Astrocyte (in vitro differentiated cells and primary cell): ENCODE measurements at regions not wholly inside any gene's neighbourhood (a gene's known extent, or its start where the extent isn't known, plus 50 kb on each side); places are given as distances from the start of the nearest gene placed in this dataset.

Experiments
- DNase-seq: peaks from one replicate; pipeline ENCODE4 v3.0.0-alpha.2; 2010; ENCODE audit warnings: low read depth
- FAIRE-seq: peaks from 2 replicates; lab custom pipeline; 2011; peaks lifted over from hg19 to GRCh38; lab: Jason Lieb, UNC
- H2AFZ ChIP-seq: 2 replicates; pipeline ENCODE4 v1.6.0; 2012; ENCODE audit warnings: low read depth, low read length, inconsistent platforms
- H3K27ac ChIP-seq: 2 replicates; pipeline ENCODE4 v1.5.1; 2011; ENCODE audit warnings: low read depth, low read length, inconsistent platforms
- H3K27me3 ChIP-seq: 2 replicates; pipeline ENCODE4 v1.6.0; 2011; ENCODE audit warnings: low read length, inconsistent platforms; ENCODE audit not compliant: insufficient read depth
- H3K36me3 ChIP-seq: 2 replicates; pipeline ENCODE4 v1.5.1; 2011; ENCODE audit warnings: low read length, inconsistent platforms; ENCODE audit not compliant: insufficient read depth
- H3K4me1 ChIP-seq: 2 replicates; pipeline ENCODE4 v1.5.1; 2011; ENCODE audit warnings: low read length, inconsistent platforms; ENCODE audit not compliant: insufficient read depth
- H3K4me2 ChIP-seq: 2 replicates; pipeline ENCODE4 v1.6.0; 2012; ENCODE audit warnings: low read length, inconsistent platforms
- H3K4me3 ChIP-seq: 2 replicates; pipeline ENCODE4 v1.5.1; 2011; ENCODE audit warnings: low read depth, mild to moderate bottlenecking, low read length, inconsistent platforms; ENCODE audit not compliant: insufficient read depth
- H3K79me2 ChIP-seq: 2 replicates; pipeline ENCODE4 v1.6.0; 2012; ENCODE audit warnings: mild to moderate bottlenecking, low read length, inconsistent platforms; ENCODE audit not compliant: insufficient read depth
- H3K9ac ChIP-seq: 2 replicates; pipeline ENCODE4 v1.6.0; 2012; ENCODE audit warnings: mild to moderate bottlenecking, low read length, inconsistent platforms
- H3K9me3 ChIP-seq: 2 replicates; pipeline ENCODE4 v1.5.1; 2012; ENCODE audit warnings: low read depth, mild to moderate bottlenecking, low read length, inconsistent platforms; ENCODE audit not compliant: insufficient read depth
- H4K20me1 ChIP-seq: 2 replicates; pipeline ENCODE4 v1.6.0; 2012; ENCODE audit warnings: low read length, inconsistent platforms; ENCODE audit not compliant: insufficient read depth
- H3K27ac Mint-ChIP-seq: one replicate; pipeline ENCODE4 v1.8.0; 2021; ENCODE audit warnings: mild to moderate bottlenecking, mixed read lengths; ENCODE audit not compliant: unreplicated experiment
- H3K27me3 Mint-ChIP-seq: one replicate; pipeline ENCODE4 v1.8.0; 2021; ENCODE audit warnings: low read depth, mixed read lengths; ENCODE audit not compliant: unreplicated experiment
- H3K36me3 Mint-ChIP-seq: one replicate; pipeline ENCODE4 v1.8.0; 2021; ENCODE audit warnings: low read depth, mixed read lengths; ENCODE audit not compliant: unreplicated experiment
- H3K4me1 Mint-ChIP-seq: one replicate; pipeline ENCODE4 v1.8.0; 2021; ENCODE audit warnings: low read depth, mixed read lengths; ENCODE audit not compliant: unreplicated experiment
- H3K4me3 Mint-ChIP-seq: one replicate; pipeline ENCODE4 v1.8.0; 2021; ENCODE audit warnings: mild to moderate bottlenecking, moderate library complexity, mixed read lengths; ENCODE audit not compliant: unreplicated experiment
- H3K9me3 Mint-ChIP-seq: one replicate; pipeline ENCODE4 v1.8.0; 2021; ENCODE audit warnings: mild to moderate bottlenecking, mixed read lengths; ENCODE audit not compliant: unreplicated experiment
- CTCF ChIP-seq: IDR thresholded peaks from 2 replicates; pipeline ENCODE4 v1.5.1; 2011; ENCODE audit warnings: low read depth, mild to moderate bottlenecking, inconsistent platforms, low read length, moderate library complexity; ENCODE audit not compliant: insufficient read depth
- EZH2 ChIP-seq: IDR thresholded peaks from 2 replicates; pipeline ENCODE4 v1.6.1; 2012; ENCODE audit warnings: mild to moderate bottlenecking, low read length, inconsistent platforms; ENCODE audit not compliant: insufficient read depth

GRCh38 chr7:354597-355470 lies 64.9 kb downstream of the FOXL3 start:
- no peak for TF ChIP-seq CTCF
- no peak for TF ChIP-seq EZH2
- Histone ChIP-seq H3K9ac (no peak overlapping the region), H3K79me2 (no peaks in the 10 kb centered on the region), H2AFZ (no peak overlapping the region), H3K4me2 (no peak overlapping the region), H3K4me1 (no peaks in the 10 kb centered on the region), H3K4me3 (no peak overlapping the region), H3K27ac (no peak overlapping the region), H4K20me1 (no peaks in the 10 kb centered on the region), H3K9me3 (peaks cover 6% of the 10 kb centered on the region), H3K36me3 (no peaks in the 10 kb centered on the region), H3K27me3 (no peaks in the 10 kb centered on the region)
- no peak for DNase-seq
- H3K27ac Mint-ChIP-seq: no peak overlapping the region
- FAIRE-seq: no peak
- H3K9me3 Mint-ChIP-seq: peaks cover 8% of the 10 kb centered on the region
- H3K4me3 Mint-ChIP-seq: no peak overlapping the region
- no peaks in the 10 kb centered on the region for H3K36me3 Mint-ChIP-seq
- peaks cover 15% of the 10 kb centered on the region for H3K27me3 Mint-ChIP-seq
- no peaks in the 10 kb centered on the region for H3K4me1 Mint-ChIP-seq

DNA sequence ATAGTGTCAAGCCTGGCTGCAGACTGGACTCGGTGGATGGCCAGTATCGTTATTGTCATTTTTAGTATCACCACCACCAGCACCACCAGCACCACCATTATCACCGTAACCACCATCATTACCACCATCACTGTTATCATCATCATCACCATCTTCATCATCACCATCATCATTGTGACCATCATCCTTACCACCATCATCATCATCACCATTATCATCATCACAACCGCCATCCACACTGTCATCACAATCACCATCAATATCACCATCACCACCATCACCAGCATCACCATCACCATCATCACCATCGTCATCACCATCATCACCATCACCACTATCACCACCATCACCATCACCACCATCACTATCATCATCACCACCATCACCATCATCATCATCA lies 65.6 kb downstream of the FOXL3 start:
- TF ChIP-seq EZH2: no peak
- no peak for TF ChIP-seq CTCF
- FAIRE-seq: no peak
- H3K36me3 Mint-ChIP-seq: no peaks in the 10 kb centered on the region

DNA sequence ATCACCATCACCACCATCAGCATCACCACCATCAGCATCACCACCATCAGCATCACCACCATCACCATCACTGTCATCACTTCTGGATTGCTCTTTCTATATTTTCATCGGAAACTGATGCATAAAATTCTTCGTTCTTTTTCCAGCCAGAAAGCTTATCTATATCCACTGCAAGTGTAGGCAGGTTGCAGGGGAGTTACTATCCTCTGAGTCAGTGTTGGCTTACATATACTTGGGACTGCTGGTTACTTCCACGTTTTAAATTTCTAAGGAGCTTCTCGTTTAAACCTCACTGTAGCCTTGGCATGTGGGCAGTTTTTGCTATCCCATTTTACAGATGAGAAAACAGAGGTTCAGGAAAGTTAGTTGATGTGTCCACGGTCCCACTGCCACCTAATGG lies 66.1 kb downstream of the FOXL3 start:
- H3K4me1 Mint-ChIP-seq: no peaks in the 10 kb centered on the region
- H3K4me1 ChIP-seq: no peaks in the 10 kb centered on the region
- DNase-seq (no peak), FAIRE-seq (no peak)
- no peak overlapping the region for H3K9ac ChIP-seq
- no peak overlapping the region for H3K4me2 ChIP-seq
- no peaks in the 10 kb centered on the region for H3K79me2 ChIP-seq
- H3K9me3 ChIP-seq: peaks cover 6% of the 10 kb centered on the region
- no peak overlapping the region for H3K27ac Mint-ChIP-seq
- peaks cover 8% of the 10 kb centered on the region for H3K9me3 Mint-ChIP-seq
- H3K36me3 Mint-ChIP-seq: no peaks in the 10 kb centered on the region
- peaks cover 17% of the 10 kb centered on the region for H3K27me3 Mint-ChIP-seq
- no peaks in the 10 kb centered on the region for H4K20me1 ChIP-seq
- no peak overlapping the region for H3K4me3 ChIP-seq
- H3K27me3 ChIP-seq: no peaks in the 10 kb centered on the region
- no peak for TF ChIP-seq EZH2
- no peak for TF ChIP-seq CTCF
- H3K36me3 ChIP-seq: no peaks in the 10 kb centered on the region
- H2AFZ ChIP-seq: no peak overlapping the region
- H3K4me3 Mint-ChIP-seq: no peak overlapping the region
- H3K27ac ChIP-seq: no peak overlapping the region

More for the DNA sequence above, 65.6 kb downstream of the FOXL3 start:
- H3K9me3 ChIP-seq: peaks cover 6% of the 10 kb centered on the region
- H4K20me1 ChIP-seq: no peaks in the 10 kb centered on the region
- H3K4me3 ChIP-seq: no peak overlapping the region
- H3K36me3 ChIP-seq: no peaks in the 10 kb centered on the region
- H3K9ac ChIP-seq: no peak overlapping the region
- no peak overlapping the region for H2AFZ ChIP-seq
- no peaks in the 10 kb centered on the region for H3K27me3 ChIP-seq
- Mint-ChIP-seq H3K4me3 (no peak overlapping the region), H3K27me3 (peaks cover 17% of the 10 kb centered on the region), H3K9me3 (peaks cover 8% of the 10 kb centered on the region), H3K4me1 (no peaks in the 10 kb centered on the region), H3K27ac (no peak overlapping the region)
- no peaks in the 10 kb centered on the region for H3K79me2 ChIP-seq
- H3K27ac ChIP-seq: no peak overlapping the region
- H3K4me1 ChIP-seq: no peaks in the 10 kb centered on the region
- no peak overlapping the region for H3K4me2 ChIP-seq
- DNase-seq: no peak
